ENCODE measurements at regions not wholly inside any gene's neighbourhood (a gene's known extent, or its start where the extent isn't known, plus 50 kb on each side); places are given as distances from the start of the nearest gene placed in this dataset.
A peak's percentile ranks its signal among the peaks of the same experiment; 100 is the strongest.

GRCh38 chrX:22409418-22409817 lies 136.7 kb downstream of the CBLL2 start:
- ATAC-seq = no peak
- 25% methylated on average over 1 of the region's 1 CpG for WGBS (ENCODE audit: missing lambda C conversion rate)
- Histone ChIP-seq H3K4me2 (no peak overlapping the region), H3K4me3 (no peak overlapping the region), H3K27ac (no peak overlapping the region), H3K4me1 (no peaks in the 10 kb centered on the region), H3K9me3 (no peaks in the 10 kb centered on the region)
- TF ChIP-seq CBX8 (IDR thresholded peaks at IDR 0.05) (no peak), MAX (IDR thresholded peaks at IDR 0.05) (no peak), PHF8 (IDR thresholded peaks at IDR 0.05; ENCODE audit: borderline replicate concordance, low read depth) (no peak), ESRRA (IDR thresholded peaks at IDR 0.05; ENCODE audit: borderline replicate concordance, low read length) (no peak), ATOH8 (CRISPR knock-in tag; IDR thresholded peaks at IDR 0.05; ENCODE audit: low read depth) (no peak), USF2 (IDR thresholded peaks at IDR 0.05) (no peak), HOXB13 (CRISPR knock-in tag; IDR thresholded peaks at IDR 0.05; ENCODE audit: low read depth) (no peak), HMGXB4 (CRISPR knock-in tag; IDR thresholded peaks at IDR 0.05; ENCODE audit: borderline replicate concordance) (no peak), EHF (CRISPR knock-in tag; IDR thresholded peaks at IDR 0.05) (no peak), RCOR1 (IDR thresholded peaks at IDR 0.05; ENCODE audit: low read depth, low read length) (no peak), TP53 (CRISPR knock-in tag; IDR thresholded peaks at IDR 0.05) (no peak), RFX5 (IDR thresholded peaks at IDR 0.05) (no peak), NPAS2 (CRISPR knock-in tag; IDR thresholded peaks at IDR 0.05; ENCODE audit: borderline replicate concordance) (no peak), HOXB5 (CRISPR knock-in tag; IDR thresholded peaks at IDR 0.05) (no peak)
- ChIA-PET POLR2A (no interaction called here), CTCF (no interaction called here)
- no peak for DNase-seq (ENCODE audit: low read depth in 1 of 2, low spot score in 1 of 2)
- no peak for FAIRE-seq

GRCh38 chrX:22424122-22424915 lies 151.6 kb downstream of the CBLL2 start:
- no peak for ATAC-seq
- no peak overlapping the region for H3K4me3 ChIP-seq
- CTCF ChIA-PET = no interaction called here
- peak; percentile 36 for FAIRE-seq
- 45% methylated on average over 2 of the region's 2 CpGs for WGBS (ENCODE audit: missing lambda C conversion rate)
- POLR2A ChIA-PET = no interaction called here
- no peak overlapping the region for H3K4me2 ChIP-seq
- TF ChIP-seq MAZ (IDR thresholded peaks at IDR 0.05; ENCODE audit: borderline replicate concordance, low read depth, low read length) = no peak
- TF ChIP-seq CBX8 (IDR thresholded peaks at IDR 0.05) = no peak
- TF ChIP-seq USF2 (IDR thresholded peaks at IDR 0.05) = no peak
- TF ChIP-seq MAX (IDR thresholded peaks at IDR 0.05) = no peak
- no peak for TF ChIP-seq MAFK (IDR thresholded peaks at IDR 0.05; ENCODE audit: partially characterized antibody)
- TF ChIP-seq FOXS1 (CRISPR knock-in tag; IDR thresholded peaks at IDR 0.05) = no peak
- no peak for TF ChIP-seq HOXA7 (CRISPR knock-in tag; IDR thresholded peaks at IDR 0.05)
- TF ChIP-seq ELK1 (IDR thresholded peaks at IDR 0.05; ENCODE audit: low read depth, low read length) = no peak
- no peak for TF ChIP-seq FOSL2 (IDR thresholded peaks at IDR 0.05)
- no peak for TF ChIP-seq FOSL2 (CRISPR knock-in tag; IDR thresholded peaks at IDR 0.05)
- no peak for TF ChIP-seq RNF2 (IDR thresholded peaks at IDR 0.05; ENCODE audit: borderline replicate concordance, low read depth)
- no peak for TF ChIP-seq HOXB5 (CRISPR knock-in tag; IDR thresholded peaks at IDR 0.05)
- no peak for TF ChIP-seq RAD21 (conservative IDR thresholded peaks at IDR 0.05 in 1 of 2, IDR thresholded peaks at IDR 0.05 in 1 of 2)
- TF ChIP-seq CHD4 (IDR thresholded peaks at IDR 0.05; ENCODE audit: borderline replicate concordance) = no peak
- no peak for TF ChIP-seq ZFP36 (IDR thresholded peaks at IDR 0.05; ENCODE audit: borderline replicate concordance, partially characterized antibody)
- TF ChIP-seq HEYL (CRISPR knock-in tag; IDR thresholded peaks at IDR 0.05) = no peak
- TF ChIP-seq ESRRA (IDR thresholded peaks at IDR 0.05; ENCODE audit: borderline replicate concordance, low read length) = no peak
- no peak for TF ChIP-seq POLR2A (IDR thresholded peaks at IDR 0.05; ENCODE audit: low read length)
- TF ChIP-seq TP53 (CRISPR knock-in tag; IDR thresholded peaks at IDR 0.05) = no peak
- no peak for TF ChIP-seq CHD2 (IDR thresholded peaks at IDR 0.05; ENCODE audit: low read length, partially characterized antibody)
- H3K27ac ChIP-seq = no peak overlapping the region
- no peaks in the 10 kb centered on the region for H3K4me1 ChIP-seq
- no peak for DNase-seq (ENCODE audit: low read depth in 1 of 2, low spot score in 1 of 2)
- no peaks in the 10 kb centered on the region for H3K9me3 ChIP-seq
